ENCODE measurements at regions not wholly inside any gene's neighbourhood (a gene's known extent, or its start where the extent isn't known, plus 50 kb on each side); places are given as distances from the start of the nearest gene placed in this dataset.

- TF ChIP-seq ATF2 (IDR thresholded peaks at IDR 0.05; ENCODE audit: low read length) (no peak), JUND (IDR thresholded peaks at IDR 0.05; ENCODE audit: low read length) (no peak), EZH2 (IDR thresholded peaks at IDR 0.05; ENCODE audit: low read depth, low read length, severe bottlenecking) (no peak), KDM4A (IDR thresholded peaks at IDR 0.05; ENCODE audit: low read depth, low read length, severe bottlenecking) (no peak), HDAC2 (IDR thresholded peaks at IDR 0.05; ENCODE audit: borderline replicate concordance in 1 of 2, low read depth in 2 of 2, low read length in 2 of 2) (no peak)
Measured at GRCh38 chr2:234607691-234608090, 110.8 kb upstream of the ARL4C start (continued).
